ENCODE measurements at regions not wholly inside any gene's neighbourhood (a gene's known extent, or its start where the extent isn't known, plus 50 kb on each side); places are given as distances from the start of the nearest gene placed in this dataset.

DNA sequence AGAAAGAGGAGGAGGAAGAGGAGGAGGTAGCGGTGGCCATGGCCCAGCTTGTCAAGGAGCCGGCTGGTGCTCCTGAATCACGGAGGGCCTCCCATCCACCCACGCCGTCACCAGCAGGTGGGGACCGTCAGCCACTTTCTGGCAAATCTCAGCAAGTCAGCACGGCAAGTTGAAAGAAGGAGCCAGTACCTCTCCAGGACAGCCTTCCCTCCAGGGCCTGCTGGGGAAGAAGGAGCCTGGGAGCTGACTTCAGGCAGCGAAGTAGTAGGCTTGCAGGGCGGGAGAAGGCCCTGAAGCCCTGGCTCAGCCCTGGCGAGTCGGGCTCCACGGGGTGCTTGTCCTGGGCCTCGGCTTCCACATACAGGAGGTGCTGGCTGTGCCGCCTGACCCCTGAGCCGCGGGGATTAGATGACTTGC is 99.2 kb upstream of the TRPM1 start:
- Histone ChIP-seq H3K27me3 (ENCODE audit: control insufficient read depth, insufficient read depth, low read length) (no peaks in the 10 kb centered on the region), H3K4me3 (ENCODE audit: low read length in 3 of 3) (no peak overlapping the region), H3K9ac (ENCODE audit: low read length in 3 of 3) (no peak overlapping the region), H3K9me3 (ENCODE audit: control insufficient read depth in 2 of 3, insufficient read depth in 1 of 3, low read length in 3 of 3) (no peaks in the 10 kb centered on the region), H3K4me1 (ENCODE audit: control insufficient read depth in 2 of 3, insufficient read depth in 2 of 3, low read depth in 1 of 3, low read length in 3 of 3) (peaks cover 0 to 12% (median 0%) of the 10 kb centered on the region in 3 donors), H3K36me3 (ENCODE audit: control insufficient read depth in 2 of 3, insufficient read depth in 3 of 3, low read length in 3 of 3) (no peaks in the 10 kb centered on the region), H3K27ac (ENCODE audit: low read depth in 2 of 2, low read length in 2 of 2) (no peak overlapping the region)
- TF ChIP-seq, protein P1, sequence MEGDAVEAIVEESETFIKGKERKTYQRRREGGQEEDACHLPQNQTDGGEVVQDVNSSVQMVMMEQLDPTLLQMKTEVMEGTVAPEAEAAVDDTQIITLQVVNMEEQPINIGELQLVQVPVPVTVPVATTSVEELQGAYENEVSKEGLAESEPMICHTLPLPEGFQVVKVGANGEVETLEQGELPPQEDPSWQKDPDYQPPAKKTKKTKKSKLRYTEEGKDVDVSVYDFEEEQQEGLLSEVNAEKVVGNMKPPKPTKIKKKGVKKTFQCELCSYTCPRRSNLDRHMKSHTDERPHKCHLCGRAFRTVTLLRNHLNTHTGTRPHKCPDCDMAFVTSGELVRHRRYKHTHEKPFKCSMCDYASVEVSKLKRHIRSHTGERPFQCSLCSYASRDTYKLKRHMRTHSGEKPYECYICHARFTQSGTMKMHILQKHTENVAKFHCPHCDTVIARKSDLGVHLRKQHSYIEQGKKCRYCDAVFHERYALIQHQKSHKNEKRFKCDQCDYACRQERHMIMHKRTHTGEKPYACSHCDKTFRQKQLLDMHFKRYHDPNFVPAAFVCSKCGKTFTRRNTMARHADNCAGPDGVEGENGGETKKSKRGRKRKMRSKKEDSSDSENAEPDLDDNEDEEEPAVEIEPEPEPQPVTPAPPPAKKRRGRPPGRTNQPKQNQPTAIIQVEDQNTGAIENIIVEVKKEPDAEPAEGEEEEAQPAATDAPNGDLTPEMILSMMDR (IDR thresholded peaks at IDR 0.05; ENCODE audit: borderline replicate concordance, extremely low read depth, insufficient read depth): peak; percentile 79
- DNase-seq (peak; percentile 87 to 93 (median 90)), FAIRE-seq (no peak)
- intact Hi-C loops (cut with DNase I): loop anchor here (5.0 kb wide), 1 partner anchor 287 kb away; no protein-coding TSS in a partner anchor

DNA sequence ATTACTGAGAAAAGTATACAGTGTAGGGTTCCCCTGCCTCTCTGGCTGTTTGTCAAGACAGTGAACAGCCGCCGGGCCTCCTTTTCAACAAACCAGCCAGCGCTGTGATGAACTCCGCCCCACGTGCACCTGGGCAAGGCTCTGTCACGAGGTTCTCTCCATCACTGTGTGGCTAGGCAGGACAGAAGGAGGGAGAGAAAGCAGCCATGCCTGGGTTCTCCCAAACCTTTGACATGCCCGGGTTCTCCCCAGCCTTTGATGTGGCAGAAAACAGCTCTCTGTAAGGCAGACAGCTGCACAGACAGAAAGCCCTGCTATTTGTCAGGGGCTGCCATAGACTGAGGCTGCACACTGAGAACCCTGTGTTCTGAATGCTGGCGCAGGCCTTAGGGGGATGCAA is 101.4 kb upstream of the TRPM1 start:
- no peaks in the 10 kb centered on the region for H3K36me3 ChIP-seq (ENCODE audit: control insufficient read depth in 2 of 3, insufficient read depth in 3 of 3, low read length in 3 of 3)
- FAIRE-seq: no peak
- intact Hi-C loops (cut with DNase I): loop anchor here (5.0 kb wide), 1 partner anchor 284 kb away; no protein-coding TSS in a partner anchor

DNA sequence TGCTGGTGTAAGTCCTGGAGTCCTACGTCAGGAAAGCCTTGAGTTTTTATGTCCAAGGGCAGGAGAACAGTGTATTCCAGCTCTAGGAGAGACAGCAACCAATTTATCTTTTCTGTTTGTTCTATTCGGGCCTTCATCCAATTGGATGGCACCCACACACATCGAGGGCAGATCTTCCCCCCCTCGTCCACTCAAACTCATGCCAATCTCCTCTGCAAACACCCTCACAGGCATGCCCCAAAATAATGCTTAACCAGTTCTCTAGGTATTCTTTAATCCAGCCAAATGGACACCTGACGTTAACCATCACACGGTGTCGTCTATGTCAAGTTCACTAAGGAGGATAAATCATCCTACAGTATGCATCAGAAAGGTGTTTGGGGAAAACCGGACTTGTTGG is 102.5 kb upstream of the TRPM1 start:
- Histone ChIP-seq H3K4me1 (ENCODE audit: control insufficient read depth in 2 of 3, insufficient read depth in 2 of 3, low read depth in 1 of 3, low read length in 3 of 3) (peaks cover 0 to 10% (median 0%) of the 10 kb centered on the region in 3 donors), H3K9me3 (ENCODE audit: control insufficient read depth in 2 of 3, insufficient read depth in 1 of 3, low read length in 3 of 3) (no peaks in the 10 kb centered on the region), H3K27ac (ENCODE audit: low read depth in 2 of 2, low read length in 2 of 2) (no peak overlapping the region), H3K27me3 (ENCODE audit: control insufficient read depth, insufficient read depth, low read length) (no peaks in the 10 kb centered on the region), H3K9ac (ENCODE audit: low read length in 3 of 3) (no peak overlapping the region), H3K36me3 (ENCODE audit: control insufficient read depth in 2 of 3, insufficient read depth in 3 of 3, low read length in 3 of 3) (no peaks in the 10 kb centered on the region), H3K4me3 (ENCODE audit: low read length in 3 of 3) (no peak overlapping the region)
- intact Hi-C loops (cut with DNase I): loop anchor here (5.0 kb wide), 1 partner anchor 283 kb away; no protein-coding TSS in a partner anchor
- FAIRE-seq: no peak
- no peak for DNase-seq
- TF ChIP-seq, protein P1 (IDR thresholded peaks at IDR 0.05; ENCODE audit: borderline replicate concordance, extremely low read depth, insufficient read depth): no peak

More for the DNA sequence above, 101.4 kb upstream of the TRPM1 start:
- Histone ChIP-seq H3K9ac (ENCODE audit: low read length in 3 of 3) (no peak overlapping the region), H3K9me3 (ENCODE audit: control insufficient read depth in 2 of 3, insufficient read depth in 1 of 3, low read length in 3 of 3) (no peaks in the 10 kb centered on the region), H3K4me3 (ENCODE audit: low read length in 3 of 3) (no peak overlapping the region), H3K27me3 (ENCODE audit: control insufficient read depth, insufficient read depth, low read length) (no peaks in the 10 kb centered on the region), H3K4me1 (ENCODE audit: control insufficient read depth in 2 of 3, insufficient read depth in 2 of 3, low read depth in 1 of 3, low read length in 3 of 3) (peaks cover 0 to 12% (median 0%) of the 10 kb centered on the region in 3 donors), H3K27ac (ENCODE audit: low read depth in 2 of 2, low read length in 2 of 2) (no peak overlapping the region)
- no peak for DNase-seq
- TF ChIP-seq, protein P1 (IDR thresholded peaks at IDR 0.05; ENCODE audit: borderline replicate concordance, extremely low read depth, insufficient read depth): no peak
